ENCODE measurements at regions not wholly inside any gene's neighbourhood (a gene's known extent, or its start where the extent isn't known, plus 50 kb on each side); places are given as distances from the start of the nearest gene placed in this dataset.

DNA sequence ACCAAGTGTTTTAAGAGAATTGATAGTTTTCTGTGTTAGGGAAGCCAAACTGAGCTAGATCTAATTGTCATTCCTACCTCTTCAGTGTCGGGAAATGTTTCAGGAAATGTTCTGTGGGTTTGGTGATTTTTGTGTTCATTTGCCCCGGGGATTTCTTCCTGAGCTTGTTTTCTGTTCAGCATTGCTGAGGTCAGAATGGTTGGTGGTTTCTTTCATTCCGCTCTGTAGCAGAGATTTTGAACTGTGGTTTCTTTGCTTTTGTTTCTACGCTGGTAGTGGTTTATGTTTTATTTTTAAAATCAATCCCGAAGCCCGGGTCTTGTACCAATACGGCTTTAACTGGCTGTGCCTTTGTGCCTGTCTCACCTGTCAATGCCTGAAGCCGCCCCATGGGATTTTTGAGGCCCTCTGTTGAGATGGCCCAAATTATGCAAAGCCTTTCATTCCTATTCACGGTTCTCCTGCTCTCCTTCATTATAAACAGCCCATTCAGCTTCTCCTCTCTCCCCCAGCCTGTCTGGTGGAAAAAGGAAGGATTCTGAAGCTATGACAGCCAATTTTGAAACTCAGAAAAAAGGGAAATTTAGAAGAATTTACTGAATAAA lies 417.2 kb upstream of the KAZN start:
- H3K27me3 ChIP-seq (replicated peaks; ENCODE audit: insufficient read depth, low read depth, low read length, poor library complexity): no peaks in the 10 kb centered on the region
- ChIA-PET POLR2A (ENCODE audit: low non-redundant PET) (no interaction called here), CTCF (no interaction called here)
- H3K4me1 ChIP-seq (ENCODE audit: insufficient read depth, low read length, poor library complexity, severe bottlenecking): peaks cover 32% of the 10 kb centered on the region
- DNase-seq (ENCODE audit: low spot score): no peak
- no TSS peak for BruUV-seq (replicated peaks)
- no peak overlapping the region for H3K4me3 ChIP-seq (ENCODE audit: low read depth, low read length, poor library complexity, severe bottlenecking)
- H3K36me3 ChIP-seq (ENCODE audit: insufficient read depth, low read length, poor library complexity, severe bottlenecking): no peaks in the 10 kb centered on the region
- peaks cover 6% of the 10 kb centered on the region for H3K9me3 ChIP-seq (ENCODE audit: low read depth, low read length, poor library complexity, severe bottlenecking)
- intact Hi-C loops (cut with micrococcal nuclease; ENCODE audit: unreplicated experiment): no loop called here
- no peak overlapping the region for H3K27ac ChIP-seq (ENCODE audit: low read depth, low read length, poor library complexity, severe bottlenecking)
- no peak for TF ChIP-seq EZH2 (IDR thresholded peaks at IDR 0.05; ENCODE audit: borderline replicate concordance, low read depth, low read length, poor library complexity, severe bottlenecking)

DNA sequence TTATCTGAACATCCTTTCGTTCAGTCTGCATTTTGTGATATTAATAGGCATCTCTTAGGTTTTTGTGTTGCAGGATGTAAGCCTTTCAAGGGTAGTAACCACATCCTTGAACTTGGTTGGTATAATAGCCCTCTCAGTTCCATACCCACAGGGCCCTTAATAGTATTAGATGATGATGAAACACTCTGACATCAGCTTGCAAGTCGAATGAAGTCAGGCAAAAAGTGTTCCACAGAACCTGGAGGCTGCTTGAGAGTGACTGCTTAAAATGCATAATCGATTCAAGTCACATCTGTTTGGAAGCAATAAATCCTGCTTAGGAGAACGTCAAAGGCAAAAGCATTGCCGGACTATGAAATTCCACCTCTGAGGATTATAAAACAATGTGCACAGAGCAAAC lies 415.6 kb upstream of the KAZN start:
- Histone ChIP-seq H3K36me3 (ENCODE audit: insufficient read depth, low read length, poor library complexity, severe bottlenecking) (no peaks in the 10 kb centered on the region), H3K4me3 (ENCODE audit: low read depth, low read length, poor library complexity, severe bottlenecking) (no peak overlapping the region), H3K9me3 (ENCODE audit: low read depth, low read length, poor library complexity, severe bottlenecking) (peaks cover 6% of the 10 kb centered on the region), H3K27me3 (replicated peaks; ENCODE audit: insufficient read depth, low read depth, low read length, poor library complexity) (no peaks in the 10 kb centered on the region), H3K4me1 (ENCODE audit: insufficient read depth, low read length, poor library complexity, severe bottlenecking) (peaks cover 32% of the 10 kb centered on the region), H3K27ac (ENCODE audit: low read depth, low read length, poor library complexity, severe bottlenecking) (peak overlapping the region; percentile 84)
- POLR2A ChIA-PET (ENCODE audit: low non-redundant PET): no interaction called here
- TF ChIP-seq, protein P1, sequence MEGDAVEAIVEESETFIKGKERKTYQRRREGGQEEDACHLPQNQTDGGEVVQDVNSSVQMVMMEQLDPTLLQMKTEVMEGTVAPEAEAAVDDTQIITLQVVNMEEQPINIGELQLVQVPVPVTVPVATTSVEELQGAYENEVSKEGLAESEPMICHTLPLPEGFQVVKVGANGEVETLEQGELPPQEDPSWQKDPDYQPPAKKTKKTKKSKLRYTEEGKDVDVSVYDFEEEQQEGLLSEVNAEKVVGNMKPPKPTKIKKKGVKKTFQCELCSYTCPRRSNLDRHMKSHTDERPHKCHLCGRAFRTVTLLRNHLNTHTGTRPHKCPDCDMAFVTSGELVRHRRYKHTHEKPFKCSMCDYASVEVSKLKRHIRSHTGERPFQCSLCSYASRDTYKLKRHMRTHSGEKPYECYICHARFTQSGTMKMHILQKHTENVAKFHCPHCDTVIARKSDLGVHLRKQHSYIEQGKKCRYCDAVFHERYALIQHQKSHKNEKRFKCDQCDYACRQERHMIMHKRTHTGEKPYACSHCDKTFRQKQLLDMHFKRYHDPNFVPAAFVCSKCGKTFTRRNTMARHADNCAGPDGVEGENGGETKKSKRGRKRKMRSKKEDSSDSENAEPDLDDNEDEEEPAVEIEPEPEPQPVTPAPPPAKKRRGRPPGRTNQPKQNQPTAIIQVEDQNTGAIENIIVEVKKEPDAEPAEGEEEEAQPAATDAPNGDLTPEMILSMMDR (conservative IDR thresholded peaks at IDR 0.05; ENCODE audit: low read depth, low read length): no peak
- no peak for TF ChIP-seq EZH2 (IDR thresholded peaks at IDR 0.05; ENCODE audit: borderline replicate concordance, low read depth, low read length, poor library complexity, severe bottlenecking)
- no TSS peak for BruUV-seq (replicated peaks)
- CTCF ChIA-PET: no interaction called here
- peak; percentile 63 for DNase-seq (ENCODE audit: low spot score)
- intact Hi-C loops (cut with micrococcal nuclease; ENCODE audit: unreplicated experiment): no loop called here

DNA sequence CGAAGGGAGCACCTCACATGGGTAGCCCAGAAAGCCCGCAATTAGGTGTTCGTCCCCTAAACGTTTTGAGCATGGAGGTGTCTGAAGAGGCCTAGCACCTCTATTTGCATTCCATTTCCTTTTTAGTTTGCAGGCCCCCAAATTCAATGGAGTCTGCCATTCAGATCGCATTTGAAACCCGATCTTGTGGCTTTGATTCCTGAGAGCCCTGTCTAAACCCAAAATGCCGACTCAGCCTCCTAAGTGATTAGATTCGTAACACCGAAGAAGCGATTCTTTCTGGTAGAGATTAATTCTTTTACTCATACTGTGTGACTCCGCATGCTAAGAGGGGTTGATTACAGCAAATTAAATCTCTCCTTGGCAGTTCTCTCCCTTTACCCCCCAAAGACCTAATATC lies 415.2 kb upstream of the KAZN start:
- intact Hi-C loops (cut with micrococcal nuclease; ENCODE audit: unreplicated experiment): no loop called here
- H3K4me3 ChIP-seq (ENCODE audit: low read depth, low read length, poor library complexity, severe bottlenecking): no peak overlapping the region
- H3K27me3 ChIP-seq (replicated peaks; ENCODE audit: insufficient read depth, low read depth, low read length, poor library complexity): no peaks in the 10 kb centered on the region
- TF ChIP-seq, protein P1 (conservative IDR thresholded peaks at IDR 0.05; ENCODE audit: low read depth, low read length): no peak
- TF ChIP-seq EZH2 (IDR thresholded peaks at IDR 0.05; ENCODE audit: borderline replicate concordance, low read depth, low read length, poor library complexity, severe bottlenecking): no peak
- DNase-seq (ENCODE audit: low spot score): peak; percentile 62
- BruUV-seq (replicated peaks): no TSS peak
- H3K9me3 ChIP-seq (ENCODE audit: low read depth, low read length, poor library complexity, severe bottlenecking): peaks cover 4% of the 10 kb centered on the region
- H3K4me1 ChIP-seq (ENCODE audit: insufficient read depth, low read length, poor library complexity, severe bottlenecking): peaks cover 32% of the 10 kb centered on the region
- H3K27ac ChIP-seq (ENCODE audit: low read depth, low read length, poor library complexity, severe bottlenecking): peak overlapping the region; percentile 84
- no peaks in the 10 kb centered on the region for H3K36me3 ChIP-seq (ENCODE audit: insufficient read depth, low read length, poor library complexity, severe bottlenecking)
- ChIA-PET CTCF (no interaction called here), POLR2A (ENCODE audit: low non-redundant PET) (no interaction called here)

DNA sequence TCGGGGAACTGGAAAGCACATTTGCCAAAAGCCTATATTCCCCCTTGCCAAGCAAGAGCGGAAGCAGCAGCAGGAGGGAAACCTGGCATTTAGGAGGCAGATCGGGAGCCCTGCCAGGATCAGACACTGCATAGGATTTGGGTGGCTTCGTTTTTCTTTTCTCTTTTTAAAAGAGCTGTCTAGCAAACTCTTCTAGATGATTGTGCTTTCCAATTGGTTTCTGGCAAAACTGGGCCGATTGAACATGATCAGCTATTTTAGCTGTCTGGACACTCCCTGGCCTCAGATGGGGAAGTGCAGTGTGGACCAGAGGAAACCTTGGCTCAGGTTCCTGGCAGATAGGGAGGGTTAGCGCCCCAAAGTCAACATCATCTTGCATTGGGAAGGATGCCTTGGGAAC lies 414.0 kb upstream of the KAZN start:
- ChIA-PET POLR2A (ENCODE audit: low non-redundant PET) (interaction anchor here (0.5 kb wide), 1 partner anchor 209 kb away, joined by 4 read pairs; no protein-coding TSS in a partner anchor), CTCF (no interaction called here)
- H3K4me1 ChIP-seq (ENCODE audit: insufficient read depth, low read length, poor library complexity, severe bottlenecking): peaks cover 32% of the 10 kb centered on the region
- H3K27me3 ChIP-seq (replicated peaks; ENCODE audit: insufficient read depth, low read depth, low read length, poor library complexity): no peaks in the 10 kb centered on the region
- BruUV-seq (replicated peaks): no TSS peak
- no peak for TF ChIP-seq EZH2 (IDR thresholded peaks at IDR 0.05; ENCODE audit: borderline replicate concordance, low read depth, low read length, poor library complexity, severe bottlenecking)
- TF ChIP-seq, protein P1 (conservative IDR thresholded peaks at IDR 0.05; ENCODE audit: low read depth, low read length): no peak
- peak overlapping the region; percentile 84 for H3K27ac ChIP-seq (ENCODE audit: low read depth, low read length, poor library complexity, severe bottlenecking)
- peak; percentile 50 for DNase-seq (ENCODE audit: low spot score)
- no peak overlapping the region for H3K4me3 ChIP-seq (ENCODE audit: low read depth, low read length, poor library complexity, severe bottlenecking)
- H3K9me3 ChIP-seq (ENCODE audit: low read depth, low read length, poor library complexity, severe bottlenecking): no peaks in the 10 kb centered on the region
- H3K36me3 ChIP-seq (ENCODE audit: insufficient read depth, low read length, poor library complexity, severe bottlenecking): no peaks in the 10 kb centered on the region
- intact Hi-C loops (cut with micrococcal nuclease; ENCODE audit: unreplicated experiment): no loop called here

Data from A673 (cell line).